Tibial nerve (tissue), 3 donors: ENCODE measurements at regions not wholly inside any gene's neighbourhood (a gene's known extent, or its start where the extent isn't known, plus 50 kb on each side); places are given as distances from the start of the nearest gene placed in this dataset.
"Not testable (repeated sequence)": the region's sequence is repeated elsewhere in the genome, so short reads cannot be mapped to it uniquely, and the experiment has no call there.

Experiments
- POLR2A ChIP-seq, 2 donors: fragments of 450-650 bp; IDR thresholded peaks; one replicate each; pipeline ENCODE4 v1.6.1; 2017; ENCODE audit warnings: antibody characterized with exemption in 2 of 2, mild to moderate bottlenecking in 2 of 2, moderate library complexity in 2 of 2
- TF ChIP-seq, protein P1 (sequence below), 5 experiments: fragments of 200-600 bp in 3 of 5; fragments of 450-650 bp in 2 of 5; sonication (generic) in 3 of 5; IDR thresholded peaks; one replicate each; pipeline ENCODE4 v1.5.1; 2016 to 2019; ENCODE audit warnings: antibody characterized with exemption in 5 of 5, mild to moderate bottlenecking in 3 of 5, moderate library complexity in 2 of 5

GRCh38 chr7:124099585-124099984 lies 66.7 kb upstream of the TMEM229A start:
- TF ChIP-seq, protein P1, sequence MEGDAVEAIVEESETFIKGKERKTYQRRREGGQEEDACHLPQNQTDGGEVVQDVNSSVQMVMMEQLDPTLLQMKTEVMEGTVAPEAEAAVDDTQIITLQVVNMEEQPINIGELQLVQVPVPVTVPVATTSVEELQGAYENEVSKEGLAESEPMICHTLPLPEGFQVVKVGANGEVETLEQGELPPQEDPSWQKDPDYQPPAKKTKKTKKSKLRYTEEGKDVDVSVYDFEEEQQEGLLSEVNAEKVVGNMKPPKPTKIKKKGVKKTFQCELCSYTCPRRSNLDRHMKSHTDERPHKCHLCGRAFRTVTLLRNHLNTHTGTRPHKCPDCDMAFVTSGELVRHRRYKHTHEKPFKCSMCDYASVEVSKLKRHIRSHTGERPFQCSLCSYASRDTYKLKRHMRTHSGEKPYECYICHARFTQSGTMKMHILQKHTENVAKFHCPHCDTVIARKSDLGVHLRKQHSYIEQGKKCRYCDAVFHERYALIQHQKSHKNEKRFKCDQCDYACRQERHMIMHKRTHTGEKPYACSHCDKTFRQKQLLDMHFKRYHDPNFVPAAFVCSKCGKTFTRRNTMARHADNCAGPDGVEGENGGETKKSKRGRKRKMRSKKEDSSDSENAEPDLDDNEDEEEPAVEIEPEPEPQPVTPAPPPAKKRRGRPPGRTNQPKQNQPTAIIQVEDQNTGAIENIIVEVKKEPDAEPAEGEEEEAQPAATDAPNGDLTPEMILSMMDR (IDR thresholded peaks at IDR 0.05): not testable (repeated sequence)
- TF ChIP-seq POLR2A (IDR thresholded peaks at IDR 0.05): not testable (repeated sequence)
